Retinal pigment epithelial cell (primary cell): ENCODE measurements at regions not wholly inside any gene's neighbourhood (a gene's known extent, or its start where the extent isn't known, plus 50 kb on each side); places are given as distances from the start of the nearest gene placed in this dataset.

ENCODE experiments used
- DNase-seq: peaks from one replicate; pipeline ENCODE4 v3.0.0-alpha.2; 2010; ENCODE audit warnings: low read depth
- H3K4me3 ChIP-seq: 2 replicates; pipeline ENCODE4 v1.5.1; 2011; ENCODE audit warnings: mild to moderate bottlenecking, low read length, control low read depth, moderate library complexity
- TF ChIP-seq, protein P1 (sequence below): conservative IDR thresholded peaks from 2 replicates; pipeline ENCODE4 v1.5.1; 2011; ENCODE audit warnings: low read depth, low read length, control low read depth, inconsistent platforms

DNA sequence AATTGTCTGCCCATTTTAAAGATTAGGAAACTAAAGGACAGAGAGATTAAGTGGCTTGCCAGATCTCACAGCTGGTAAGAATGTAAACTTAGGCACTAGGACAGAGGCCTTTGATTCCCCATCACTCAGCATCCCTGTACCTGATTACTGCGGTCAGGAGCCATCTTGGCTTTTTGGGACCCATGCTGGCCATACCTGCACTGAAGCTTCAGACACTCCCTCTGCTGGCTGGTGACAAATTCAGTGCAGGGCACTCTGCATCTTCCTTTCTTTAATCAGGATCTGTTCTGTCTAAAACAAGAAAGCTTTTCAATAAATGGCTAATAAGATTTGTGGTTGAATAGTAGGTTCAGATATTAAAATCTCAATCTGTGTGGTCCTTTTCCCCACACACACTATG, 215.5 kb upstream of the RORB start:
- no peak overlapping the region for H3K4me3 ChIP-seq
- no peak for DNase-seq
- TF ChIP-seq, protein P1, sequence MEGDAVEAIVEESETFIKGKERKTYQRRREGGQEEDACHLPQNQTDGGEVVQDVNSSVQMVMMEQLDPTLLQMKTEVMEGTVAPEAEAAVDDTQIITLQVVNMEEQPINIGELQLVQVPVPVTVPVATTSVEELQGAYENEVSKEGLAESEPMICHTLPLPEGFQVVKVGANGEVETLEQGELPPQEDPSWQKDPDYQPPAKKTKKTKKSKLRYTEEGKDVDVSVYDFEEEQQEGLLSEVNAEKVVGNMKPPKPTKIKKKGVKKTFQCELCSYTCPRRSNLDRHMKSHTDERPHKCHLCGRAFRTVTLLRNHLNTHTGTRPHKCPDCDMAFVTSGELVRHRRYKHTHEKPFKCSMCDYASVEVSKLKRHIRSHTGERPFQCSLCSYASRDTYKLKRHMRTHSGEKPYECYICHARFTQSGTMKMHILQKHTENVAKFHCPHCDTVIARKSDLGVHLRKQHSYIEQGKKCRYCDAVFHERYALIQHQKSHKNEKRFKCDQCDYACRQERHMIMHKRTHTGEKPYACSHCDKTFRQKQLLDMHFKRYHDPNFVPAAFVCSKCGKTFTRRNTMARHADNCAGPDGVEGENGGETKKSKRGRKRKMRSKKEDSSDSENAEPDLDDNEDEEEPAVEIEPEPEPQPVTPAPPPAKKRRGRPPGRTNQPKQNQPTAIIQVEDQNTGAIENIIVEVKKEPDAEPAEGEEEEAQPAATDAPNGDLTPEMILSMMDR = peak; percentile 53

DNA sequence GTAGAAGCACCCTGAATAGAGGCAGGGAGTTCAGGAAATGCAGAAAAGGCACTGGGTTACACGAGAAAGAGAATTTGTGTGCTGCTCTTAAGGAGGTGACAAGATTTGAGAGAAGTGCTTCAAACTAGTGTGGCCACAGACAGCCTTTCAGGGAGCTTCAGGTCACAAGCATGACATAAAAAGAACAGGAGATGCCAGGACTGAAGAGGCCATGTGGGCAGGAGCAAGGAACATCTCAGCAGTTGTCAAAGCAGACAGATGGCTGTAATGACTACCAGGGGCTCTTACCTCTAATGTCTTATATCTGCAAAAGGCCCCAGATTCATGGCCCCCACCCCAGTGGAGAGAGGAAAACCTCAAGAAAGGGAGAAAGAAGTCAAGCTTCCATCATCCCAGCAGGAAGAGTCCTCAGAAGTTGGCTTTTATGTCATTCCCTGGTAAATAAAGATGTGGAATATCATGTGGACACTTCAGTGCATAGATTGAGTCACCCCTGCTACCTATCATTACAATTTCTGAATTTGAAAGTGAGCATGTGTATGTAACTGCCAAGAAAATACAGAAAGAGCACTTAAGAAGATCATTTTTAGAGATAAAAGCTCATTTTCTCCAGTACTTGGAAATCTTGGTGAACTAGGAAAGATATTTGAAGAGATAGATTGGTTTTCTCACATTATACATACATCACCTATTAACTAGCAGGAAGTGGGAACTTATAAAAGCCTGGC, 214.4 kb upstream of the RORB start:
- DNase-seq = no peak

DNA sequence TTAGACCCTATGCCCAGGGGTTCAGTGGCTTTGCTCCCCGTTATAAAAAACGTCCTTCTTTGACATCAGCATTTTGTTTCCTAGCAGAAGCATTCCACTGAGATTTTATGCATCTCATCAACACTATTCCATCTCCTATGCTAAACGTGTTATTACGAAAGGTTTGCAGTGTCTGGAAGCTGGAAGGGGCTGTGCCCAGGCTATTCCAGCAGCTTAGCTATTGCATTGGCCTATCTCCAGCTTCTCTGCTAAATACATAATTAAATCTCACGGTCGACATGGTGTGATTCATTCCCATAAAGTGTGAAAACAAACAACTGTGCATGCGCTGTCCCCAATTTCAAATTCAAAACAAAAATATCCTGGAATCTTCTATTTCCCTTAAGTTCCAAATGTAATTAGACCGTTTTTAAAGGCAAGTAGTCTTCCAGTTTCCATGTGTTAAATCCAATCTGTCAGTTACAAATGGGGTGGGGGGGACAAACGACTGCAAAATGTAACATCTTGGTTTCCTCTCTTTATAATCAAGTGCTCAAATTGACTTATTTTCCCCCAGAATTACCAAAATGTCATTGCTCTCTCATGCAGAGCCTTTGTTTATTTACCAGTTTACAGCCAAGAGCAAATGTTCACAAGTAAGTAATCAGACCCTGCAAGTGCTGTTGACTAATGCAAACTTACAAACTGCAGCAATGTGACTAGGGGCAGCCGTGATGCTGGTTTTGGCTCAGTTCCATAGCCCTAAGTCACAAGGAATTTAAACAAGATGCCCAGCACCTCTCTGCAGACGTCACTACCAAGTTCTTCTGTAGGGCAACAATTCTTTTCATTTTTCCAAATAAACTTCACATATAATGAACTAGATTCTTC, 212.3 kb upstream of the RORB start:
- TF ChIP-seq, protein P1 = no peak
- H3K4me3 ChIP-seq = peak overlapping the region; percentile 32
- peak; percentile 99 for DNase-seq

More for the DNA sequence above, 214.4 kb upstream of the RORB start:
- TF ChIP-seq, protein P1 = no peak
- no peak overlapping the region for H3K4me3 ChIP-seq

DNA sequence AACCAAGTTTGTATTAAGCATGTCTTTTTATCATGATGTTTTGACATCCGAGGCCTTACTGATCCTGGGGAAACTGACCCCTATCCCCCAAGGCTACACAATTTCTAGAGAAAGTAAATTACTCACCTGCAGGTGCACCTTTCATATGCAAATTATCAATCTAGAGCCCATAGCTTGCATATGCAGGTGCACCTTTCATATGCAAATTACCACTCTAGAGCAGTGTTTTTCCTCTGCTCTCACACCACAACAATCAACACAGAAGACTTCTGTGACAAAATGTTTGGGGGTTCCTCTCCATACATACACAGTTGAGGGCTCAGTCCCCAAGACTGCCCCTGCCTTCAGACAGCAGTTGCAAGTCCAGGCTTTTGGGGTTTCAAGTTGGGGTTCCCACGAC, 203.7 kb upstream of the RORB start:
- TF ChIP-seq, protein P1 = no peak
- no peak overlapping the region for H3K4me3 ChIP-seq

DNA sequence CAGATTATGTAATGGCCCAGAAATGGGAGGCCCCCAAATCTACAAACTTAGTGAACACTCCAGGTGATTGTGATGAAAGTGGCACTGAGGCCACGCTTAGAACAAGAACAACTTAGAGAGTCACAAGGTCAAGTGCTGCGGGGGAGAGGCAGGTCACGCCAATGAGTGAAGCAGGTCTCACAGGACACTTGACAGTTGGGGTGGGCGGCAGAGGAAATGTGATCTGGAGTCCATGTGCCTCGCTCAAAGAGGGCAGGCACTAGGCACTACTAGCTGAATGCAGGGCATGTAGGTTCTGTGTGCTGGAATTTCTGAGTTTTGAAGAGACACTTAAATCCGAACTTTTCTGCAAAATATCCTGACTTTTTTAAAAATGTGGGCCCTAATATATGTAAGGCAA, 193.2 kb upstream of the RORB start:
- no peak for DNase-seq

More for the DNA sequence above, 203.7 kb upstream of the RORB start:
- no peak for DNase-seq

DNA sequence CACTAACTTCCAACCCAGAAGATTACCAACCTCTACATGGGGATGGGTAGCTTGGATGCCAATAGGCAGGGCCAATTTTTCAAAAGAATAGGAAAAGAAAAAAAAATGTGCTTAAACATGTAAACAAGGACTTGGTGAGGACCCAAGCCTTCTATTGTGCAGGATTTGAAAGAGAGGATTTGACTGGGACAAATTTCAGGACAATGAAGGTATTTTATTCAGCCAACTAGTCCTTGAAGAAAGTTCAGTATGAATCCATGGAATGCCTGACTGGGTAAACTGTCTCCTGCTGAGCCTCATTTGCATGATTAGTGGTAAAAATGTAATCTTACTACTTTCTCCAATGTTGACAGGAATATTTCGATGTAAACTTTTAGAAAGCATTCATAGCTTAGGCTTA, 192.5 kb upstream of the RORB start:
- no peak for DNase-seq
- TF ChIP-seq, protein P1 = no peak
- H3K4me3 ChIP-seq = no peak overlapping the region

More for the DNA sequence above, 193.2 kb upstream of the RORB start:
- H3K4me3 ChIP-seq = no peak overlapping the region
- TF ChIP-seq, protein P1 = no peak
